OCI-LY1 (cell line): ENCODE measurements at regions not wholly inside any gene's neighbourhood (a gene's known extent, or its start where the extent isn't known, plus 50 kb on each side); places are given as distances from the start of the nearest gene placed in this dataset.
"Not testable (repeated sequence)": the region's sequence is repeated elsewhere in the genome, so short reads cannot be mapped to it uniquely, and the experiment has no call there.

ENCODE experiments used
- H2AFZ ChIP-seq: fragments of 200-600 bp; sonication (generic), shearing (Covaris generic); 2 replicates; pipeline ENCODE4 v1.6.0; 2014; ENCODE audit warnings: antibody characterized with exemption, mild to moderate bottlenecking, low read length
- H3F3A ChIP-seq: fragments of 200-600 bp; sonication (generic), shearing (Covaris generic); 2 replicates; pipeline ENCODE4 v1.6.0; 2014; ENCODE audit warnings: mild to moderate bottlenecking, antibody characterized with exemption, low read length, moderate library complexity; ENCODE audit not compliant: insufficient read depth
- H3K27ac ChIP-seq: fragments of 200-600 bp; sonication (generic); 2 replicates; pipeline ENCODE4 v1.5.1; 2014; ENCODE audit warnings: low read length, mixed run types, mild to moderate bottlenecking, low read depth; ENCODE audit not compliant: poor library complexity, severe bottlenecking
- H3K27me3 ChIP-seq: fragments of 200-600 bp; sonication (generic); 2 replicates; pipeline ENCODE4 v1.6.0; 2014; ENCODE audit warnings: antibody characterized with exemption, mild to moderate bottlenecking, low read length, moderate library complexity; ENCODE audit not compliant: insufficient read depth
- H3K36me3 ChIP-seq: fragments of 200-600 bp; sonication (generic); 2 replicates; pipeline ENCODE4 v1.6.1; 2014; ENCODE audit warnings: mild to moderate bottlenecking, antibody characterized with exemption, low read length, moderate library complexity, mixed read lengths; ENCODE audit not compliant: insufficient read depth
- H3K4me1 ChIP-seq: fragments of 200-600 bp; sonication (generic); 2 replicates; pipeline ENCODE4 v1.5.1; 2014; ENCODE audit warnings: mild to moderate bottlenecking, low read length, moderate library complexity; ENCODE audit not compliant: insufficient read depth, severe bottlenecking
- H3K4me2 ChIP-seq: fragments of 200-600 bp; sonication (generic), shearing (Covaris generic); 2 replicates; pipeline ENCODE4 v1.6.1; 2014; ENCODE audit warnings: low read length
- H3K4me3 ChIP-seq: fragments of 200-600 bp; sonication (generic); 2 replicates; pipeline ENCODE4 v1.5.1; 2014; ENCODE audit warnings: low read length, low read depth, mild to moderate bottlenecking, mixed read lengths; ENCODE audit not compliant: poor library complexity, severe bottlenecking
- H3K79me2 ChIP-seq: fragments of 200-600 bp; shearing (Covaris generic); 2 replicates; pipeline ENCODE4 v1.6.1; 2016; ENCODE audit warnings: mixed run types, low read length, mixed read lengths; ENCODE audit not compliant: insufficient read depth
- H3K9ac ChIP-seq: fragments of 200-600 bp; sonication (generic), shearing (Covaris generic); 2 replicates; pipeline ENCODE4 v1.6.1; 2014; ENCODE audit warnings: mild to moderate bottlenecking, low read length, mixed read lengths
- H3K9me2 ChIP-seq: fragments of 200-600 bp; sonication (generic), shearing (Covaris generic); 2 replicates; pipeline ENCODE4 v1.6.1; 2014; ENCODE audit warnings: low read depth, mild to moderate bottlenecking, low read length, mixed read lengths
- H3K9me3 ChIP-seq: fragments of 200-600 bp; shearing (Covaris generic); 2 replicates; pipeline ENCODE4 v1.6.1; 2014; ENCODE audit warnings: low read length, mixed read lengths
- H4K20me1 ChIP-seq: fragments of 200-600 bp; sonication (generic), shearing (Covaris generic); 2 replicates; pipeline ENCODE4 v1.6.0; 2016; ENCODE audit warnings: mild to moderate bottlenecking, low read length; ENCODE audit not compliant: insufficient read depth
- EZH2 ChIP-seq: fragments of 200-600 bp; sonication (generic), shearing (Covaris generic); IDR thresholded peaks from 2 replicates; pipeline ENCODE4 v1.8.0; 2017; ENCODE audit warnings: borderline replicate concordance, mixed run types, mild to moderate bottlenecking, antibody characterized with exemption, low read length, moderate library complexity, mixed read lengths
- TF ChIP-seq, protein P1 (sequence below): fragments of 200-600 bp; sonication (generic), shearing (Covaris generic); IDR thresholded peaks from 2 replicates; pipeline ENCODE4 v1.5.1; 2017; ENCODE audit warnings: mild to moderate bottlenecking, antibody characterized with exemption, low read length, moderate library complexity, mixed read lengths

- H3K4me2 ChIP-seq, result no peak overlapping the region
Measured at GRCh38 chr18:51253476-51253875, 56.0 kb upstream of the MEX3C start.

DNA sequence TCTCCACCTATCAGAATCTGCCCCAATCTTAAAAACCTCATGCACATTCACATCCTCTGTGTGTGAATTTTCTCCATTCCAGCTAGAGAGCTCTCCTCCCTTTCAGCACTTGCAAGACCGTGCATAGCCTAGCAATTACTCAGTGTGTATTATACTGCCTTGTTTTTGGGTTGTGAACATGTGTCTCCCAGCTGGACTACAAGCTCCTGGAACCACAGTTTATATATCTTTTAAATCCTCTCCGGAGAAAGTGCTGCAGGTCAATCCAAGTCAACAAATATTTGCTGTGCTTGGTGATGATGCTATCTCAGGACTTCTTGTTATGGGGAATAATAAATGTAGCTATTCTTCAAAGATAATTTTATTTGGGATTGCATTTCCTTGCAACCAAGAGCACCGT is 58.2 kb upstream of the MEX3C start:
- TF ChIP-seq, protein P1, sequence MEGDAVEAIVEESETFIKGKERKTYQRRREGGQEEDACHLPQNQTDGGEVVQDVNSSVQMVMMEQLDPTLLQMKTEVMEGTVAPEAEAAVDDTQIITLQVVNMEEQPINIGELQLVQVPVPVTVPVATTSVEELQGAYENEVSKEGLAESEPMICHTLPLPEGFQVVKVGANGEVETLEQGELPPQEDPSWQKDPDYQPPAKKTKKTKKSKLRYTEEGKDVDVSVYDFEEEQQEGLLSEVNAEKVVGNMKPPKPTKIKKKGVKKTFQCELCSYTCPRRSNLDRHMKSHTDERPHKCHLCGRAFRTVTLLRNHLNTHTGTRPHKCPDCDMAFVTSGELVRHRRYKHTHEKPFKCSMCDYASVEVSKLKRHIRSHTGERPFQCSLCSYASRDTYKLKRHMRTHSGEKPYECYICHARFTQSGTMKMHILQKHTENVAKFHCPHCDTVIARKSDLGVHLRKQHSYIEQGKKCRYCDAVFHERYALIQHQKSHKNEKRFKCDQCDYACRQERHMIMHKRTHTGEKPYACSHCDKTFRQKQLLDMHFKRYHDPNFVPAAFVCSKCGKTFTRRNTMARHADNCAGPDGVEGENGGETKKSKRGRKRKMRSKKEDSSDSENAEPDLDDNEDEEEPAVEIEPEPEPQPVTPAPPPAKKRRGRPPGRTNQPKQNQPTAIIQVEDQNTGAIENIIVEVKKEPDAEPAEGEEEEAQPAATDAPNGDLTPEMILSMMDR, result no peak
- no peak for TF ChIP-seq EZH2
- H3K4me1 ChIP-seq, result peaks cover 8% of the 10 kb centered on the region
- H3K79me2 ChIP-seq, result no peaks in the 10 kb centered on the region
- no peak overlapping the region for H3K4me3 ChIP-seq
- no peak overlapping the region for H3K4me2 ChIP-seq
- H3K36me3 ChIP-seq, result no peaks in the 10 kb centered on the region
- H3K9me2 ChIP-seq, result no peaks in the 10 kb centered on the region
- no peaks in the 10 kb centered on the region for H4K20me1 ChIP-seq
- no peaks in the 10 kb centered on the region; the same call in 1 of the 2 replicates for H3K27me3 ChIP-seq
- H3F3A ChIP-seq, result no peaks in the 10 kb centered on the region
- no peaks in the 10 kb centered on the region for H3K9me3 ChIP-seq
- H3K27ac ChIP-seq, result no peak overlapping the region
- no peak overlapping the region for H3K9ac ChIP-seq
- no peak overlapping the region for H2AFZ ChIP-seq

More at GRCh38 chr18:51253476-51253875, 56.0 kb upstream of the MEX3C start:
- H3K4me1 ChIP-seq, result peaks cover 8% of the 10 kb centered on the region
- no peaks in the 10 kb centered on the region for H3F3A ChIP-seq
- TF ChIP-seq EZH2, result no peak
- H4K20me1 ChIP-seq, result no peaks in the 10 kb centered on the region
- no peaks in the 10 kb centered on the region; the same call in 1 of the 2 replicates for H3K36me3 ChIP-seq
- H3K9me3 ChIP-seq, result no peaks in the 10 kb centered on the region
- H3K9me2 ChIP-seq, result no peaks in the 10 kb centered on the region
- H3K27me3 ChIP-seq, result no peaks in the 10 kb centered on the region
- no peak overlapping the region for H3K4me3 ChIP-seq
- H3K9ac ChIP-seq, result no peak overlapping the region
- H2AFZ ChIP-seq, result no peak overlapping the region
- H3K79me2 ChIP-seq, result no peaks in the 10 kb centered on the region
- no peak overlapping the region for H3K27ac ChIP-seq

DNA sequence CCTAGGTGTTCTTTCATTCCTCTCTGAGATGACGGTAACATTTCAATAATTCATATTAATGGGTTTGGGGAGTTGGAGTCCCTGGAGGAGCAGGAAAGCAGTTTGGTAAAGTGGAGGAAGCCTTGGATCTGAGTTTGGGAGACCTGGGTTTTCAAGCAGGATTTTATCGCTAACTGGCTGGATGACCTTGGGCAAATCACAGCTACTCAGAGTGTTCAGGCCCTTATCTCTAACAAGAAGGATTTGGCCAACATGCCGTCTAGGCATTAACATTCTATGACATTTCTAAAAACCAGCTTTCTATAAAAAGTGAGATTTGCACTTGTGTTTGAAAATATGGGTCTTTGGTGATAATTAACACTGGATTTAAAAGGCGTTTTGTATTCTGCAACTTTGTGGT is 59.7 kb upstream of the MEX3C start:
- Histone ChIP-seq H3K27ac (no peak overlapping the region), H2AFZ (no peak overlapping the region), H3K27me3 (no peaks in the 10 kb centered on the region; the same call in 1 of the 2 replicates)

GRCh38 chr18:51260118-51260517 is 62.6 kb upstream of the MEX3C start:
- TF ChIP-seq, protein P1, result no peak
- TF ChIP-seq EZH2, result no peak
- no peak overlapping the region for H3K4me3 ChIP-seq
- H3K4me1 ChIP-seq, result no peaks in the 10 kb centered on the region
- no peaks in the 10 kb centered on the region for H3K9me2 ChIP-seq
- H3K9me3 ChIP-seq, result no peaks in the 10 kb centered on the region
- no peak overlapping the region for H2AFZ ChIP-seq
- H3K9ac ChIP-seq, result no peak overlapping the region
- H4K20me1 ChIP-seq, result no peaks in the 10 kb centered on the region
- no peaks in the 10 kb centered on the region for H3K79me2 ChIP-seq
- peaks cover 4% of the 10 kb centered on the region for H3K27me3 ChIP-seq
- no peak overlapping the region for H3K27ac ChIP-seq
- H3K36me3 ChIP-seq, result no peaks in the 10 kb centered on the region; the same call in 1 of the 2 replicates
- no peak overlapping the region for H3K4me2 ChIP-seq
- no peaks in the 10 kb centered on the region for H3F3A ChIP-seq

More for the DNA sequence above, 59.7 kb upstream of the MEX3C start:
- Histone ChIP-seq H3K79me2 (no peaks in the 10 kb centered on the region), H3K4me3 (no peak overlapping the region), H3F3A (no peaks in the 10 kb centered on the region), H3K9me2 (no peaks in the 10 kb centered on the region), H3K4me1 (no peaks in the 10 kb centered on the region), H3K9me3 (no peaks in the 10 kb centered on the region), H3K36me3 (no peaks in the 10 kb centered on the region), H3K4me2 (no peak overlapping the region), H3K9ac (no peak overlapping the region), H4K20me1 (no peaks in the 10 kb centered on the region)
- TF ChIP-seq EZH2, result no peak
- TF ChIP-seq, protein P1, result no peak

GRCh38 chr18:51266077-51266476 is 68.6 kb upstream of the MEX3C start:
- H3K4me3 ChIP-seq, H3K4me1 ChIP-seq, H3K9me3 ChIP-seq, H4K20me1 ChIP-seq, H3K27me3 ChIP-seq, H3K79me2 ChIP-seq, H3K27ac ChIP-seq, H3K9me2 ChIP-seq, H3F3A ChIP-seq, H3K9ac ChIP-seq, H2AFZ ChIP-seq, H3K36me3 ChIP-seq, H3K4me2 ChIP-seq: not testable (repeated sequence)
